HG02938 (cell line): ENCODE measurements at regions not wholly inside any gene's neighbourhood (a gene's known extent, or its start where the extent isn't known, plus 50 kb on each side); places are given as distances from the start of the nearest gene placed in this dataset.

Experiments
- ATAC-seq: cut with Tn5 transposase; IDR thresholded peaks from one replicate; pipeline ENCODE4 v1.9.1; 2021; ENCODE audit warnings: mild to moderate bottlenecking, moderate library complexity; ENCODE audit not compliant: unreplicated experiment

DNA sequence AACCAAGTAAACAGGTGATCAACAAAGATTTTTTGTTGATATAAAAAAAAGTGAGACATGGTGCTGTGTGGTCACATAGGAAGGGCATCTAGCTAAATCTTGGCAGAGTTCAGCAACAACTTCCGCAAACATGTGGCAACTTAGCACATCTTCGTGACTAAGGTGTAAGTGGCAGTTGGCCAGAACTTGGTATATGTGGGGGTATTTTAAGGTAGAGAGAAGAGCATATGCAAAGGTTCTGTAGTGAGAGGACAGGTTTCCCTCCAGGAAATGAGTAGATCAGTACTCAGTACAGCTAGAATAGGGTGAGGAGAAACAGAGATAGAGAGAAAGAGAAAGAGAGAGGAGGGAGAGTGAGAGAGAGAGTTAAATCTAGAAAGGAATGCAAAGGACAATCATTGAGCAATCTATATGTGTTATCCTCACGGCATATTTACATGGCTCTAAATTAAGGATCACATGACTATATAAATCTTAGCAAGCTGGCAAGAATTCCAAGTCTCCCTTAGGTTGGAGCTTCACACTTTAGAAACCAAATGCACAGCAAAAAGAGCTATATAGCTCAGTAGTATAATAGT is 227.7 kb upstream of the HMGA2 start:
- ATAC-seq = no peak

DNA sequence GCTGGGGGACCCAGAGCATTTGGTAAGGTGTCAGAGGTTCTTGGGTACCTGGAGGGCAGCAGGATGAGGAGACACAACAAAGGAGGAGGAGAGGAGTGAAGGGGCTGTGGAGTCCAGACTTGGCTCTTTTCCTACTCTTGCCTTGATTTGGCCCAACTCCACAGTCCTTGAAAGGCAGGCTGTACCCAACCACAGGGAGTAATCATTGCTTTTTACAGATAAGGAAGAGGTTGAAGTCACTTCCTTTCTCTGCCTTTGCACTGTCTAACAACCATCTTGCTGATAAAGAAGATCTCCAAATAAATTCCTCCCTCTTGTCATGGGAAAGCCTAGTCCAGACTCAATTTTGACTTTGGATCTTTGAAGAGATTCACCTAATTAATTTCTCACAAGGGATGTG is 226.8 kb upstream of the HMGA2 start:
- ATAC-seq = no peak

DNA sequence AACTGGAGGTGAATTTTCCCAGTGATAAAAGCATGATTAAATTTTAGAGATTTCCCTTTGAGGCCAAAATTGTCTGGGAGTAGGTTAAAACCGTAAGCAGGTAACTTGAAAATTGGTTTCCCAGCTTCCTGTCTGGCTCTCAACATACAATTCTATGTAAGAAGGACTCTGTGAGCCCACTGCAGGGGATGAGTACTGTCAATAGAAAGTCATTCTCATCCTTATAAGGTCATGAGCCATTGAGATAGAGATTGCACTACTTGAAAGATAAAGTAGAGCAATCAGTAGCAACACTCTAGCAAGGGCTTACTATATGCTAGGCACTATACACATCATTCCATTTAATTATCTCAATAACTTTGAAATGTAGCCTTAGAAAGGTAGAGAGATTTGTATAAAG is 225.6 kb upstream of the HMGA2 start:
- no peak for ATAC-seq

DNA sequence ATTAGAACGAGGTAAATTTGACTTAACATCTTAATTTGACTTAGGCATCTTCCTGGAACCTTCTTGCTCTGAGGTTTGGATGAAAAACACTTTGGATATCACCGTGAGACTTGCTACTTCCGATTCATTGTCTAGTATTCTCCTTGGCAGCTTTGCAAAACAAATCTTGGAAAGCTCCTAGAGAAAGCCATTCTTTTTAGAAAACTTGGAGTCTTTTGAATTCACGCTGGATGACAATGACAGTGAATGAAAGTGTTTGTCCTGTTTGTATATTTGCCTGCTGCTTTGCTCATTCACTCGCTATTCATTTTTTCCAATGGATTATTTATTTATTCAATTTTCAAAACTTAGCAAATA is 222.1 kb upstream of the HMGA2 start:
- ATAC-seq = no peak

DNA sequence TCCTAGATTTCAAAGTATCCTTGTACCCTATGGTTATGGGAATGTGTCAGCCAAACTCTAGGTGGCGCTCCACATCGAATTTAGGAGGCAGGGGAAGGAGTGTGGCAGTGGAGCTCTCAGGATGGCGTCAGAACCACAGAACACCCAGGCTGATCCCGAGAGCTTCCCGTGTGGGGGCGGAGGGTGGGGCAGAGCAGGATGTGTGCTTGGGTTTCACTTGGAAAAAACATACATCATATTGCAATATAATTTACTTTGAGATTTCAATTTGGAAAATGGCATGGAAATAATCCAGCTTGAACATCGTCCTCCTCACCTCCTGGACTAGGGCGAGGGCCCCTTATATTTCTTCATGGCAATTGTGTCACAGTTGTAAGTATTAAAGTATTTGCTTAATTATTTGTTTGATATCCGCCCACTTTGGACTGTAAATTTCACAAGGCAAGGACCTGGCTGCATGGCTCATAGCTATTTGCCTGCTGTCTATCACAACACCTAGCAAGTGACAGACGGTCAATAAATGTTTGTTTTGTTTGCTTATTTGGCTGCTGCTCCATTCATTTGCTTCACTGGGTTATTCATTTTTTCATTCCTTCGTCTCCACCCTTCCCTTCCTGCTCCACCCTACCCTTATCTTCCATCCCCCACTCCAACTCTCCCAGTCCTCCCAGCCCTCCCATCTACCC is 221.5 kb upstream of the HMGA2 start:
- no peak for ATAC-seq

DNA sequence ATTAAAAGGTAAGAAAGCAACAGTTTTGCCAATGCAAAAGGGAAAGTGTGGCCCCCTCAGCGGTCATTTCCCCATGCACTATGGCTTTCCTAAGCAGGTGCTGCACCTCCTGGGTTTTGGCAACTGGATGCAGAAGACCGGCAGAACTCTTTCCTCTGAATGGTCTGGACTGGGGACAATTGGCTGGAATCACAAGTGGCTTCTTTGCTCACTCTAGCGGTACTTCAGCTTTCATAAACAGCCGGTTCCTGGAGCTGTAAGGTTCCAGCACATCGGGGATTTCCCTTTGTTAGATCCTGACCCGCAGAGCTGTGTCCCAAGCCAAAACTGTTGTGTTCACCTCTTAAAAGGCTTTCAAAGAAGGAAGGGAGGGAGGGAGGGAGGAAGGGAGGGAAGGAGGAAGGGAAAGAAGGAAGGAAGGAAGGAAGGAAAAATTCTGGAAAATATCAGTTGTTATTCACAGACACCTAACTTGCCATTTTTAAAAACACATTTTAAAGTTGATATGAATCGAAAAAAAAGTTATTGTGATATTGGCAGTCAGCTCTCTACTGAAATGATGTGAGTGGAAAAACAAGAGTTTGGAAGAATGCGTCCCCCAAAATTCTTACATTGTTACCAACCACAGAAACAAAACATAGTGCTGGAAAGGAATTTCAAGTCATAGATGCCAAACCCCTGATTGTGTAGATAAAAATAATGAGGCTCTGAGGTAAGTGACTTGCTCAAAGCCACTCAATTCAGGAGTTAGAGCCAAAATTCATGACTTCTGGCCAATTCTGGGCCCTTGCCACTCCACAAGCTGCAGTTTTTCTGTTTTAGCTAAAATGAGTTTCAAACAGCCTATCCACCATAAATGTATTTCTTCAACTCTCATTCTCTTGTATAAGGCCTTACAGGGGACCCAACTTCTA is 220.6 kb upstream of the HMGA2 start:
- no peak for ATAC-seq

DNA sequence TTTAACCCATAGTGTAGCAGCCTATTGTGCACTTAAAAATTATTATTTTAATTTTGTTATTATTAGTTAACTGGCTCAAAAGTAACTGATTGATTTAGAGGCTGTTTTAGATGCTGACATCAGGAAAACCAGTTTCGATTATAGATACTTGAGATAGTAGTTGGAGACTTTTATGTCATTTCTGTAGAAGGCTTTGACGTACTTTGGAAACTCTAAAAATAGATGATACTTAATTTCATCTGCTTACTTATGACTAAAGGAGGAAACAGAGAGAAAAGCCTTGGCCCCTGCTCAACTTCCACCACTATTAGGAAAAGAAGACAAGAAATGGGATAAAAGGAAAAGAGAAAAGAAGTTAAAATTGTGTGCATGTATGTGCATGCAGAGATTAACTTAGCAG is 219.3 kb upstream of the HMGA2 start:
- no peak for ATAC-seq

DNA sequence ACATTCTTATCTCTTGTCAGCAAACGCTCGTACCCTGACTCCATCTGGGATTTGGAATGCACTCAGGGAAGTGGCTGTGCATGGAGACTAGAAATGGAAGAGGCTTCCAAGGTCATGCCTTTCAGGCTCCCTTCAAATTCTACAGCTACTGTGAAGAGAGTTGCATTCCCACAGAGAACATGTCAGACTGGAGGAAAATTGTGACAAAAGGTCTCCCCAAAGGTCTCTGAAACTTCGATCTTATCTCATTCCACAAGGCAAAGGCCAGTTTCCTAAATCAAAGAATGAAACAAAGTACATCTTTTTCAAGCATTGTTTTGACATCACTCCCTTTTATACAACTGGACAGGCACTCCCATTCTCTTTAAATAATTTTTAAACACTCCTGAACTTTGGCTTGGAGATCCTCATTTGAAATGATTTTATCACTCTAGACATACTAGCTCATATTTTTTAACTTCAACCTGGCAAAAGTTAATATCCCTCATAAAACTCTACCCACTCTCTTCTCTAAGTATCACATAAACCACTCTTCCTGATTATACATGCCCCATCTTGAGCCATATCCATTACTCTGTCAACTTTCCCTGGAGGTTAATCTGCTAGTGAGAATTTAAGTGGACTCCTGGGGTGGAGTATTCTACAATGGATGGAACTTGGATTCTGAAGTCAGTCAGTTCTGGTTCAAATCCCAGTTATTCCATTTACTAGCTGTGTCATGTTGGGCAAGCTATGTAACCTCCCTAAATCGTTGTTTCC is 218.1 kb upstream of the HMGA2 start:
- ATAC-seq = no peak

DNA sequence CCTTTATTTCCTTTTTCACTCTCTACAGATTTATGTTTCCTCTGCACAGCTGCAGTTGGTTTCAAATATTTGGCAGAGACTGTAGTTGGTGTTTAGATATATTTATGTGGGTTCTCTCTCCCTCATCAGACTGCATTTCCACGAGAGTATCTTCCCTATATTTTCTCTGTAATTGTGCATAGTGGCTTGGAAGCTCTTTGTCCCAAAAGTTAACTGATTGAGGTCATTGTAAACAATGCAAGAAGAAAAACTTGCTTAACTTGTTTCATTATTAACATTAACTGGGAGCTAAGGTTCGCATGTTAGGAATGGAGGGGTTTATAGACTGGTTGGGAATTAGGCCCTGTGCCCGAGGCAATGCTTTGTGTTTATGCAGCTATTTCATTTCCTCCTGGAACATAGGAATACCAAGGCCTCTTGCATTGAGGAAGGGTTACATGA is 216.9 kb upstream of the HMGA2 start:
- ATAC-seq = no peak

DNA sequence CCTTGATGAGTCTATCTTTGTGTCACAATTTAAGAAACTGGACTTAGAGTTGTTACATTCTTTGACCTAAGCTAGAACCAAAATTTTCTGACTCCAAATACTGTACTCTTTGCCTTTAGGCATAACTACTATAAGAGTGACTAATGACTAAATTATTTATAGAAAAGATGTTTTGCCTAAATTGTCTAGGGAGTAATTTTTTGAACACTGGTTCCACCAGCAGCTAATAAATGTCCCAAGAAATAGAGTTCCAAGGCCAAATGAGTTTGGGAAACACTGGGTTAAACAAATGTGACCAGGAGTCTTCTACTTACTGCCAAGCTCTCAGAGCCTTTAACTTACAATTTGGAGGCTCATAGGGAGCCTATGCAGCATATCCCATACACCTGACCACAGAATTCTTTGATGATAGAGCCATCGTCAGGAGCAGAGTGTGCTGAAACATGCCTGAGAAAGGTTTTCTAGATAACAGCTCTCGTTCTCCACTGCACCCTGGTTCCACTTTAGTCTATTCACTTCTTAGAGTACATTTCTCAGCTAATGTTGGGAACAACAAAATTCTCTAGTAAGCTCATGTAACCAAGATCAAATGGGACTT is 215.9 kb upstream of the HMGA2 start:
- no peak for ATAC-seq

DNA sequence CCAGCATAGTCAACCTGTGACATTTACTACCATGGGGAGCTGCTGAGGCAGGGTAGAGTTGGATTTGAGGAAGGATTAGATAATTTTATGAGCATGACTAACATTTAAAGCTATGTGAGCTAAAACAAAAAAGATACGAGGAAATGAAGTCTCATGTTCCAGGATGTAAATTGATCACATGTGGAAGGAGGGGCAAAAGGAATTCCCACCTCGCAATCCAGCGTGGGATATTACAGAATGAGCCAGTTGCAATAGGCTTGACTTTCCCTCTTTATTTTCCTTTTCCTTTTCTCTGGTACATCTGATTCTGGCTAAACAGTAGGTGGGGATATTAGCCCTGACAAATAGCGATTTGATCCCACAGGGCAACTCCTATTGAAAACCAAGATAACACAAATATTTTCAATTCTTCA is 214.9 kb upstream of the HMGA2 start:
- ATAC-seq = no peak

DNA sequence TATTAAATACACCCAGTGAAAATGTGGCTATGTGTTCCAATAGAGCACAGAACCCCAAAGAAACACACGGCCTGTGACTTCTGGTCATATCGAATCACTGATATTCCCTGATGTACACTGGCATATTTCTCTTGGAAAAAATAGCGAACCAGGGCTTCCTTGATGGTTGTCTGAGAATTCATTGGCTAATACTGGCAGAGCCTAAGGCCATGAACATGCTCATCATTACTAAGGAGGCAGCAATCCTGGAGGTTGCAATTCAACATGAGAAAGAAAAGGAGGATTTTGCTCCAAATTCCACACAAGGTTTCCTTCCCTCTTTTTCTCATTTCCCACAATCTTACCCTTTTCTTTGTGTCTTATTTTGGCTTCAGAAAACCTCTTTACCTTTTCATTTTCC is 212.9 kb upstream of the HMGA2 start:
- ATAC-seq = no peak

DNA sequence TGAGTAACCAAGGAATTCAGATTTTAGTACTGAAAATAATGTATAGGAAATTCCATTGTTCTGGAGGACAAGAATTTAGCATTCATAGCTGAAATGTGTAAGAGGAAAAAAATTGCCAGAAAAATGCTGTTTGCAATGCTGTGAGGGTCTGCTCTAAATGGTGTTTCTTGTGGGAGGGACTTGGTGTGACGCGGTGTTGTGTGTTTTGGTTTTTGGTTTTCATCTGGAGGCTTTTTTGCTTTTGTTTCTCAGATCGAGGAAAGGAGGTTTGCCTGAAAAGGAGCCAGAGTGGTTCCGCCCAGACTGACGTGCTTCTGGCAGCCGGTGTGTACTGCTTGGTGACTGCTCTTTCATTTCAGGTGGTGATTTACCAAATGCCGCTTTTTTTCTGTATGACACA is 211.8 kb upstream of the HMGA2 start:
- no peak for ATAC-seq

DNA sequence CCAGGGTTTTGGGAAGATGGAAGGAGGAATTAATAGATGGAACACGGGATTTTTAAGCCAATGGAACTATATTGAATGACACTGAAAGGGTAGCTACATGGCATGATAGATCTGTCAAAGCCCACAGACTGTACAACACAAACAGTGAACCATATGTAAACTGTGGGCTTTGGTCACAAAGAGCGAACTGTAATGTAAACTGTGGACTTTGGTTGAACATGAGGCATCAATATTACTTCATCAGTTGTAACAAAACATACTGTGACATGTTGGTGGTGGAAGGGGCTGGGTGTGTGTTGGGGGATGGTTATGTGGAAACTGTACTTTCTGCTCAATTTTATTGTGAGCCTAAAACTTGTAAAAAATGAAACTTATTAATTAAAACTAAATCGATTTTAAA is 210.6 kb upstream of the HMGA2 start:
- ATAC-seq = no peak

DNA sequence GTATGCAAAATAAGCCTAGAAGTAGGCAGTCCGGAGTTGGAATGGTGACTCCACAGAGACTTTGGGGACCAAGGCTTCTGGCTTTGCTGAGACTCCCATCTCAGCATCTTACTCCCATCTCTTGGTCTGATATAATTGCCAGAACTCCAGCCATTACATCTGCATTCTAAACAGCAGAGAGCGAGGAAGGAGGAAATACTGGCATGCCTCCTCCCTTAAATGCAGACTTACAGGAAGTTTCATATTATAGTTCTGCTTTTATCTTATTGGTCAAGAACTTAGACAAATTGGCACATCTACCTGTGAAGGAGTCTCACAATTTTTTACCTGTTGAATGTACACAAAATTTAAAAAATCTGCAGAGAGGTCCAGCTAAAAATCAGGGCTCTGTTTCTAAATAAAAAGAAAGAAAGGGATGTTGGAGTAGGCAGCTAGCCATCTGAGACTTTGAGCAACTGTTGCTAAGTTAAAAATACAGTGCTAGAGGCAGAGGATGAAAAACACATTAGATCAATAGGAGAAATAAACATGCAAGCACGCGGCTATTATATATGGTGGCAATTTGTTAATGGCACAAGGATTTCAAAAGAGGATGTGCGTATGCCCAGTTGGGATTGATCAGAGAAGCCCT is 209.9 kb upstream of the HMGA2 start:
- no peak for ATAC-seq

DNA sequence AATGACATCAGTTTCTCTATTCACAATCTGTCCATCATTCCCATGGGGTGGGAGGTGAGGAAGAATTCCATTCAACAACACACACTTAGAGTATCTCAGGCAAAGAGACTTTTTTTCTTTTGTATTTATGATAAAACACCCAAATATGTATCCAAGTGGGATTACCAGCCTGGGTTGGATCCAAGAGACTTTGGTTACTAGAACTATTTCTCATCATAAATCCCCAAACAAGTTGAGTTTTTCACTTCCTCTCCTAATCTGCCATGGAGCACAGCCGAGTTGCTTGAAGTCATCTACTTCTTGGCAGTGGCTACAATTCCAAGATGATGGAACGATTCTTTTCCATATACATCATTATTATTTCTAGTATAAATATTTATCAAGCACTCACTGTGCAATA is 209.2 kb upstream of the HMGA2 start:
- no peak for ATAC-seq

DNA sequence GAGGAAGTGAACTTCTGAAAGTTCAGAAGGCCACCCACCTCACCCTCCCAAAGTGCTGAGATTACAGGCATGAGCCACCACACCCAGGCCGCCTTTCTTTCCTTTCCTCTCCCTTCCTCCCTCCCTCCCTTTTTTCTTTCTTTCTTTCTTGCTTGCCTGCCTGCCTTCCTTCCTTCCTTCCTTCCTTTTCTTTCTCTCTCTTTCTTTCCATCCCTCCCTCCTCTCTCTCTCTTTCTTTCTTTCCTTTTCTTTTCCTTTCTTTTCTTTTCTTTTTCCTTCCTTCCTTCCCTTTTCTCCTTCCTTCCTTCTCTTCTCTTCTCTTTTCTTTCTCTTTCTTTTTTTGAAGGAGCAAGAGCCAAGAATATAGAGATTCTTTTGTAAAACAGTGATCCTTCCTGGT is 208.3 kb upstream of the HMGA2 start:
- ATAC-seq = no peak

DNA sequence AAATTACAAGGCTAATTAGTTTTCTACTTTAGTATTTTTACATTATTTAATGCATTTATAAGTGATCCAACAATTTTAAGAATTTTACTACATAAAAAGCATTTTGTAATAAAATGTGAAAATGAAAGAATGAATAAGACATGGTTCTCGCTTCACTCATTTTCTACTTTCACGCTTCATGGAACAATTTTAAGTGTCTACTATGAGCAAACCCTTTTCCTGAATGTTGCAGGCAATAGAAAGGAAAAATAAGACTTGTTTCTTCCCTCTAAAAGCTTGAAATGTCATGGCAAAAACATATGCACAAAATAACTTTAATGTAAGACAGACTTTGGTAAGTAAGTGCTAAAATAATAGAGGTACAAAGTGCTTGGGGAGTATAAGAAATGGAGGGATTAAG is 205.7 kb upstream of the HMGA2 start:
- no peak for ATAC-seq

DNA sequence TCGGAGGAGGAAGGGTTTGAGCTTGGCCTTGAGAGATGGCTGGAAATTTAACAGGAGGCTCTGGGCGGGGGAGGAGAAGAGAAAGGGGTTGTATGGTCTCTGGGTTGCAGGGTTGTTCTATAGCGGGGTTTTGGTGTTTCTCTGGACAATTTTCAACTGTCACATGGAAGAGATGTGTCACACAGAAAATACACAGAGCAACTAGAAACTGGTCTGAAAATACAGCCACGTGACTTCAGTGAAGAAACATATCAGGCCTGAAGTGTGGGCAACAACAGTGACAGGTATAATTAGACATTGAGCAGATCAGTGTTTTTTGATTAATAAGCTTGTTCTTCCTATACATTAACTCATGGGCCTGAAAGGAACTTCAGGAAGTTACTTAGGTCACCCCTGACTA is 205.3 kb upstream of the HMGA2 start:
- ATAC-seq = no peak

DNA sequence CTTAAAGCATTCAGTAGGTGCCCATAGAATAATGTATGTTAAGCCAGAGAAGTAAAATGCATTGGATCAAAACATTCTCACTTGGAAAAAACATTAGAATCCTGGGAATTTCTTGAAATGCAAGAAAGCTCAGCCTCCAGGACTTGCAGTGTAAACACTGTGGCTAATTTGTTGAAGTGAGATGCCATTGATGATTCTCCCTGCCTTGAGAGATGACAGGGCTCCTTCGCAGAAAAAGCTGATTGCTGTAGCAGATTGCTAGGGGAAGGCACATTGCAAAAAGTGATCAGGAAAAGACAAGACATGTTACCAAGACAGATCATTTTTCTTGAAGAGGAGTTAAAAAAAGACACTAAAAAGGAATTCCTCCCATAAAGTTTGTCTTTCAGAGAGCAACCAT is 204.2 kb upstream of the HMGA2 start:
- no peak for ATAC-seq

DNA sequence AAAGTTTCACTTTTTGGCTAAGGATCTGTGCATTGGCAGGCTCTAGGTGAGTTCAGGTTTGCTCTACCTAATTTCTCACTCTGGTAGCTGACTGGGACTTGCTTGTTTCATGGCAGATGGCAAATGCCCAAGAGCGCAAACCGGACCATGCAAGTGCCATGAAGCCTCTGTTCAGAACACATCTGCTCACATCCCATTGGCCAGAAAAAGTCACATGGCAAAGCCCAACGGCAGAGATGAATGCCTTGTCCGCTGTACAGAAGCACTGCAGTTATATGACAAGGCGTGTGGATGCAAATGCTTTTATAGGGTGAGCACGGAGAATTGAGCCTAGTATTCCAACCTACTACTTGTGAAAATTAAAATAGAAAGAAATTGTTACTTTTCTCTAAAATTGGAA is 202.2 kb upstream of the HMGA2 start:
- ATAC-seq = no peak
